ENCODE measurements at regions not wholly inside any gene's neighbourhood (a gene's known extent, or its start where the extent isn't known, plus 50 kb on each side); places are given as distances from the start of the nearest gene placed in this dataset.

DNA sequence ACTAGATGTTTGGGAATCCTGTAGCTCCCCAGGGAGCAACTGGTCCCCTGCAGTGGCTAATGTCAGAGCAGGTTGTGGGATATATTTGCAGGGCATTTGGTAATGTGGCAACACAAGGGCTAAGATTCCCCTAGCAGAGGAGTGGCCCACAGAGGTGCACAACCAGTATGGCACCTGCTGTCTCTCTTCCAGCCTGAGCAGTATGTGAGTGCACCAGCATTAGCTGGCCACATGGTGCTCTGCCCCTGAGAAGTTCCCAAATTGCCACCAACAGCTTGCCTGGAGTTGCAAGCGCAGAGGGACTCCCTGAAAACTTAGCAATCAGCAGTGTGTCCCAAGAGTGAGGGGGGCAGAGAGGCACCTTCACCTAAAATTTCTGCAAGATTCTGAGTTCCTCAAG lies 53.2 kb upstream of the SNCAIP start:
- CTCF ChIA-PET, result no interaction called here
- POLR2A ChIA-PET (ENCODE audit: unreplicated experiment), result no interaction called here

GRCh38 chr5:122259995-122260394 lies 52.0 kb upstream of the SNCAIP start:
- no peaks in the 10 kb centered on the region for H3K4me1 ChIP-seq (ENCODE audit: insufficient read depth, low read length)
- intact Hi-C loops (cut with micrococcal nuclease), result no loop called here
- H3K9me3 ChIP-seq (ENCODE audit: low read length), result no peaks in the 10 kb centered on the region
- no peak overlapping the region for H3K4me3 ChIP-seq (ENCODE audit: low read length)
- no peaks in the 10 kb centered on the region for H3K9me2 ChIP-seq (replicated peaks; ENCODE audit: low read length)
- H3K9ac ChIP-seq (ENCODE audit: low read length), result no peak overlapping the region
- H3K79me2 ChIP-seq (ENCODE audit: low read length), result no peaks in the 10 kb centered on the region
- no peak for ATAC-seq
- no peaks in the 10 kb centered on the region for H3K27me3 ChIP-seq (ENCODE audit: low read length)
- CTCF ChIA-PET, result no interaction called here
- no peak overlapping the region for H2AFZ ChIP-seq (ENCODE audit: low read length)
- TF ChIP-seq, protein P1, sequence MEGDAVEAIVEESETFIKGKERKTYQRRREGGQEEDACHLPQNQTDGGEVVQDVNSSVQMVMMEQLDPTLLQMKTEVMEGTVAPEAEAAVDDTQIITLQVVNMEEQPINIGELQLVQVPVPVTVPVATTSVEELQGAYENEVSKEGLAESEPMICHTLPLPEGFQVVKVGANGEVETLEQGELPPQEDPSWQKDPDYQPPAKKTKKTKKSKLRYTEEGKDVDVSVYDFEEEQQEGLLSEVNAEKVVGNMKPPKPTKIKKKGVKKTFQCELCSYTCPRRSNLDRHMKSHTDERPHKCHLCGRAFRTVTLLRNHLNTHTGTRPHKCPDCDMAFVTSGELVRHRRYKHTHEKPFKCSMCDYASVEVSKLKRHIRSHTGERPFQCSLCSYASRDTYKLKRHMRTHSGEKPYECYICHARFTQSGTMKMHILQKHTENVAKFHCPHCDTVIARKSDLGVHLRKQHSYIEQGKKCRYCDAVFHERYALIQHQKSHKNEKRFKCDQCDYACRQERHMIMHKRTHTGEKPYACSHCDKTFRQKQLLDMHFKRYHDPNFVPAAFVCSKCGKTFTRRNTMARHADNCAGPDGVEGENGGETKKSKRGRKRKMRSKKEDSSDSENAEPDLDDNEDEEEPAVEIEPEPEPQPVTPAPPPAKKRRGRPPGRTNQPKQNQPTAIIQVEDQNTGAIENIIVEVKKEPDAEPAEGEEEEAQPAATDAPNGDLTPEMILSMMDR (conservative IDR thresholded peaks at IDR 0.05; ENCODE audit: low read depth, low read length), result no peak
- TF ChIP-seq EZH2phosphoT487 (IDR thresholded peaks at IDR 0.05; ENCODE audit: borderline replicate concordance, low read length) (no peak), EZH2 (IDR thresholded peaks at IDR 0.05; ENCODE audit: low read length, unreplicated experiment) (no peak)
- H3K4me2 ChIP-seq (ENCODE audit: low read length), result no peak overlapping the region
- no peak overlapping the region for H3K27ac ChIP-seq (ENCODE audit: low read length)
- H3K36me3 ChIP-seq (ENCODE audit: low read depth, low read length), result no peaks in the 10 kb centered on the region
- peak; percentile 5 for DNase-seq
- no TSS peak for BruUV-seq (replicated peaks)
- H3F3A ChIP-seq (ENCODE audit: low read length, unreplicated experiment), result no peaks in the 10 kb centered on the region
- no peaks in the 10 kb centered on the region for H4K20me1 ChIP-seq (ENCODE audit: low read length)
- POLR2A ChIA-PET (ENCODE audit: unreplicated experiment), result no interaction called here

More for the DNA sequence above, 53.2 kb upstream of the SNCAIP start:
- Histone ChIP-seq H4K20me1 (ENCODE audit: low read length) (no peaks in the 10 kb centered on the region), H3K4me3 (ENCODE audit: low read length) (no peak overlapping the region), H3F3A (ENCODE audit: low read length, unreplicated experiment) (no peaks in the 10 kb centered on the region), H3K79me2 (ENCODE audit: low read length) (no peaks in the 10 kb centered on the region), H3K9me3 (ENCODE audit: low read length) (no peaks in the 10 kb centered on the region), H3K27me3 (ENCODE audit: low read length) (no peaks in the 10 kb centered on the region), H3K36me3 (ENCODE audit: low read depth, low read length) (no peaks in the 10 kb centered on the region), H3K4me2 (ENCODE audit: low read length) (no peak overlapping the region), H3K9ac (ENCODE audit: low read length) (no peak overlapping the region), H3K4me1 (ENCODE audit: insufficient read depth, low read length) (no peaks in the 10 kb centered on the region), H2AFZ (ENCODE audit: low read length) (no peak overlapping the region), H3K27ac (ENCODE audit: low read length) (no peak overlapping the region), H3K9me2 (replicated peaks; ENCODE audit: low read length) (no peaks in the 10 kb centered on the region)
- no TSS peak for BruUV-seq (replicated peaks)
- no peak for DNase-seq
- no peak for ATAC-seq
- TF ChIP-seq EZH2phosphoT487 (IDR thresholded peaks at IDR 0.05; ENCODE audit: borderline replicate concordance, low read length) (no peak), EZH2 (IDR thresholded peaks at IDR 0.05; ENCODE audit: low read length, unreplicated experiment) (no peak)
- TF ChIP-seq, protein P1 (conservative IDR thresholded peaks at IDR 0.05; ENCODE audit: low read depth, low read length), result no peak
- intact Hi-C loops (cut with micrococcal nuclease), result no loop called here

GRCh38 chr5:122262103-122262502 lies 49.9 kb upstream of the SNCAIP start:
- H3F3A ChIP-seq (ENCODE audit: low read length, unreplicated experiment), result no peaks in the 10 kb centered on the region
- no peaks in the 10 kb centered on the region for H3K36me3 ChIP-seq (ENCODE audit: low read depth, low read length)
- H3K27ac ChIP-seq (ENCODE audit: low read length), result no peak overlapping the region
- H3K9me2 ChIP-seq (replicated peaks; ENCODE audit: low read length), result no peaks in the 10 kb centered on the region
- no peaks in the 10 kb centered on the region for H4K20me1 ChIP-seq (ENCODE audit: low read length)
- BruUV-seq (replicated peaks), result no TSS peak
- ATAC-seq (no peak), DNase-seq (peak; percentile 3)
- no peak overlapping the region for H3K4me3 ChIP-seq (ENCODE audit: low read length)
- H3K27me3 ChIP-seq (ENCODE audit: low read length), result no peaks in the 10 kb centered on the region
- intact Hi-C loops (cut with micrococcal nuclease), result no loop called here
- TF ChIP-seq EZH2phosphoT487 (IDR thresholded peaks at IDR 0.05; ENCODE audit: borderline replicate concordance, low read length) (no peak), EZH2 (IDR thresholded peaks at IDR 0.05; ENCODE audit: low read length, unreplicated experiment) (no peak)
- TF ChIP-seq, protein P1 (conservative IDR thresholded peaks at IDR 0.05; ENCODE audit: low read depth, low read length), result no peak
- H3K4me2 ChIP-seq (ENCODE audit: low read length), result no peak overlapping the region
- H3K9me3 ChIP-seq (ENCODE audit: low read length), result no peaks in the 10 kb centered on the region
- no peak overlapping the region for H2AFZ ChIP-seq (ENCODE audit: low read length)
- ChIA-PET CTCF (no interaction called here), POLR2A (ENCODE audit: unreplicated experiment) (no interaction called here)
- H3K4me1 ChIP-seq (ENCODE audit: insufficient read depth, low read length), result no peaks in the 10 kb centered on the region
- H3K79me2 ChIP-seq (ENCODE audit: low read length), result no peaks in the 10 kb centered on the region
- H3K9ac ChIP-seq (ENCODE audit: low read length), result no peak overlapping the region

Data from PC-3 (cell line).